Esophagus squamous epithelium (tissue), 5 donors: ENCODE measurements at regions not wholly inside any gene's neighbourhood (a gene's known extent, or its start where the extent isn't known, plus 50 kb on each side); places are given as distances from the start of the nearest gene placed in this dataset.

ENCODE experiments used
- DNase-seq: peaks from one replicate; lab custom pipeline; 2025; lab: John Stamatoyannopoulos, UW
- H3K27ac ChIP-seq, 4 donors: fragments of 200-600 bp; sonication (generic); one replicate each; pipeline ENCODE4 v1.5.1; 2016 to 2019; ENCODE audit warnings: mild to moderate bottlenecking in 1 of 4
- H3K27me3 ChIP-seq, 4 donors: fragments of 200-600 bp; sonication (generic); 1 replicate in 3 of 4; 2 replicates in 1 of 4; pipeline versions ENCODE4 v1.5.1 to v1.6.0; 2017 to 2021; ENCODE audit warnings: antibody characterized with exemption in 1 of 4
- H3K36me3 ChIP-seq, 3 donors: fragments of 200-600 bp; sonication (generic); one replicate each; pipeline ENCODE4 v1.5.1; 2016 to 2019
- H3K4me1 ChIP-seq, 3 donors: fragments of 200-600 bp; sonication (generic); one replicate each; pipeline ENCODE4 v1.5.1; 2017 to 2019
- H3K4me3 ChIP-seq, 4 donors: fragments of 200-600 bp; sonication (generic); 1 replicate in 3 of 4; 2 replicates in 1 of 4; pipeline ENCODE4 v1.5.1; 2016 to 2019; ENCODE audit warnings: mild to moderate bottlenecking in 2 of 4, moderate library complexity in 1 of 4
- H3K9me3 ChIP-seq, 3 donors: fragments of 200-600 bp; sonication (generic); one replicate each; pipeline ENCODE4 v1.5.1; 2016 to 2019
- POLR2A ChIP-seq, 4 donors: fragments of 450-650 bp; IDR thresholded peaks; one replicate each; pipeline ENCODE4 v1.6.1; 2017; ENCODE audit warnings: antibody characterized with exemption in 4 of 4, mild to moderate bottlenecking in 4 of 4, moderate library complexity in 3 of 4
- WGBS, 2 donors: methylation state at CpG; one replicate each; pipeline ENCODE4 v1.1.5; 2018; 5-methylcytosine and 5-hydroxymethylcytosine counted together
- intact Hi-C: fragments of 100-400 bp; cut with DNase I; formaldehyde crosslinking; loops from one replicate; pipeline ENCODE4 v1.15.0; 2022
- TF ChIP-seq, protein P1 (sequence below), 6 experiments: fragments of 450-650 bp in 4 of 6; fragments of 200-600 bp in 2 of 6; sonication (generic) in 2 of 6; IDR thresholded peaks; one replicate each; pipeline ENCODE4 v1.5.1; 2016 to 2019; ENCODE audit warnings: antibody characterized with exemption in 6 of 6, mild to moderate bottlenecking in 4 of 6, moderate library complexity in 4 of 6
- donor health status: DM: yes; HTN: yes; CAD: no.

DNA sequence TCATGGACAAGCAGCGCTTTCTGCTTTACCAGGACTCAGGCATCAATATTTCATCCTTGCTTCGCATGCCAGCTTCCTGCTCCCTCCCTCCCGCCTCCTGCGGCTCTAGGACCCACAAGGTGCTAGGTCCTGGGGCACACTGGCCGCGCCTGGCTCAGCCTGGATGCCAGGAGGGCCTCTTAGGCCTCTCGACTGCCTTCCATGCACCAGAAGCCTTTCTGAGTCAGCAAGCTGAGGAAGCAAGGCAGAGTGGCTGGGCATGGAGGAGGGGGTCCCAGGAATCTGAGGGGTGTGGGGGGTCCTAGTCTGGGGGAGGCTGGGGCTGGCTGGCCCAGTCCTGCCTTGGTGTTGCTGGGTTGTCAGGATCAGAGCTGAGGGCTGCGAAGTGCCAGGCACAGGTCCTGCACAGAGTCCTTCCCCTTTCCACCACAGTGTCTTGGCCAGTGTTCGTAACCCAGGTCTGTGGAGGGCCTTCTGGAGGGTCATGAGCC is 61.0 kb upstream of the THY1 start:
- Histone ChIP-seq H3K27ac (no peak overlapping the region), H3K4me1 (peaks cover 0 to 12% (median 4%) of the 10 kb centered on the region in 3 donors), H3K4me3 (no peak overlapping the region), H3K9me3 (no peaks in the 10 kb centered on the region), H3K27me3 (peaks cover 0 to 31% (median 0%) of the 10 kb centered on the region in 4 donors), H3K36me3 (no peaks in the 10 kb centered on the region)
- TF ChIP-seq, protein P1, sequence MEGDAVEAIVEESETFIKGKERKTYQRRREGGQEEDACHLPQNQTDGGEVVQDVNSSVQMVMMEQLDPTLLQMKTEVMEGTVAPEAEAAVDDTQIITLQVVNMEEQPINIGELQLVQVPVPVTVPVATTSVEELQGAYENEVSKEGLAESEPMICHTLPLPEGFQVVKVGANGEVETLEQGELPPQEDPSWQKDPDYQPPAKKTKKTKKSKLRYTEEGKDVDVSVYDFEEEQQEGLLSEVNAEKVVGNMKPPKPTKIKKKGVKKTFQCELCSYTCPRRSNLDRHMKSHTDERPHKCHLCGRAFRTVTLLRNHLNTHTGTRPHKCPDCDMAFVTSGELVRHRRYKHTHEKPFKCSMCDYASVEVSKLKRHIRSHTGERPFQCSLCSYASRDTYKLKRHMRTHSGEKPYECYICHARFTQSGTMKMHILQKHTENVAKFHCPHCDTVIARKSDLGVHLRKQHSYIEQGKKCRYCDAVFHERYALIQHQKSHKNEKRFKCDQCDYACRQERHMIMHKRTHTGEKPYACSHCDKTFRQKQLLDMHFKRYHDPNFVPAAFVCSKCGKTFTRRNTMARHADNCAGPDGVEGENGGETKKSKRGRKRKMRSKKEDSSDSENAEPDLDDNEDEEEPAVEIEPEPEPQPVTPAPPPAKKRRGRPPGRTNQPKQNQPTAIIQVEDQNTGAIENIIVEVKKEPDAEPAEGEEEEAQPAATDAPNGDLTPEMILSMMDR (IDR thresholded peaks at IDR 0.05) = no peak
- no peak for TF ChIP-seq POLR2A (IDR thresholded peaks at IDR 0.05)
- DNase-seq = no peak
- 91 to 93% methylated on average over 4 to 7 of the region's 9 CpGs for WGBS, 2 donors
- intact Hi-C loops = loop anchor here (5.0 to 10.0 kb wide), 2 partner anchors 178 to 621 kb away; no protein-coding TSS in a partner anchor

DNA sequence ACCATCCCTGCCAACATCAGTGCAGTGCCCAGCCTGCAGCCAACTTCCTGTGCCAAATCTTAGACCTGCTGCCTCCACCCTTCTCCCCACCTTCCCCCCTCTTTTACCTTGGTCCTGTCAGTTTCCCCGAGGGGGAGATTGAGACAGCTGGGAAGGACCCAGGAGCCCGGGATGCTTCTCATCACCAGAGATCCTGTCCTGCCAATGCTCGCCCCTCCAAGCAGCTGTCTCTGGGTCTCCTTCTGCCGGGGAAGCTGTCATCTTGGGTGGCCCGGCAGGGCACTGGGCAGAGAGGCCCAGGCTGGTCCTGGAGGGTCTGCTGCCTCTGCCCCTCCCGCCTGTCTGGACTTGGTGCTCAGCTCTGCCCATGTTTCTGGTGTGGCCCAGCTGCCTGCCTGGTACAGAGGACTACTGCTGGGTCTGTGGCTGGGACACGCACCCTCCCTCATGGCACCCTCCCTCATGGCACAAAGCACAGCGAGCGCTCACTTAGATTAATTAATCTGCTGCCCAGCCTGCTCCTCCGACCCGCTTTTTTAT is 60.4 kb upstream of the THY1 start:
- intact Hi-C loops = loop anchor here (5.0 to 10.0 kb wide), 2 partner anchors 179 to 621 kb away; no protein-coding TSS in a partner anchor

DNA sequence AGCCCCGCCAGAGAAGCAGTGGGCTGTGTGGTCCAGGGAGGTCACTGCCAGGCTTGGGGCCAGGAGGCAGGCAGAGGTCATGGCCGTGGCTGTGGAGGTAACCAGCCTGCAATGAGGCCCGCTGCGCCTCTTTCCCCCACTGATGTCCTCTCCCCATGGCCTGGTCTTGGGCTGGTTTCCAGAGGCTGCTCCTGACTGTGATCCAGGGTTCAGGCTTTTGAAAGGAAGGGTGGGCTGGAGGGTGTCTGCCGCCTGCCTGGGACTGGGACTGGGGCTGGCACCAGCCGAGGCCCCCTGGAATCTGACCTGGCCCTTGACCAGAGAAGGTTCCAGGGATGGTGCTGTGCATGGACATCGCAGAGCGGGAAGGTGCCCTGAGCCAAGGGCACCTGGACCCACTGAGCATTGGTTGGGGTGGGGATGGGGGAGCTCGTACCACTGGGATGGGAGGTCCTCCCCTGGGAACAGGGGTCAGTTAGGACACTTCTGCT is 59.6 kb upstream of the THY1 start:
- H3K27ac ChIP-seq = no peak overlapping the region
- no peak for DNase-seq
- intact Hi-C loops = loop anchor here (5.0 to 10.0 kb wide), 2 partner anchors 180 to 622 kb away; no protein-coding TSS in a partner anchor
- WGBS, 2 donors = 72 to 93% methylated on average over 2 to 4 of the region's 9 CpGs
- no peaks in the 10 kb centered on the region for H3K36me3 ChIP-seq
- no peak overlapping the region for H3K4me3 ChIP-seq
- no peaks in the 10 kb centered on the region for H3K9me3 ChIP-seq
- TF ChIP-seq, protein P1 (IDR thresholded peaks at IDR 0.05) = no peak
- TF ChIP-seq POLR2A (IDR thresholded peaks at IDR 0.05) = no peak
- H3K27me3 ChIP-seq = peaks cover 0 to 20% (median 0%) of the 10 kb centered on the region in 4 donors
- peaks cover 0 to 12% (median 4%) of the 10 kb centered on the region in 3 donors for H3K4me1 ChIP-seq

More for the DNA sequence above, 60.4 kb upstream of the THY1 start:
- Histone ChIP-seq H3K27me3 (peaks cover 0 to 28% (median 0%) of the 10 kb centered on the region in 4 donors), H3K9me3 (no peaks in the 10 kb centered on the region), H3K4me3 (no peak overlapping the region), H3K27ac (no peak overlapping the region), H3K36me3 (no peaks in the 10 kb centered on the region), H3K4me1 (peaks cover 0 to 12% (median 4%) of the 10 kb centered on the region in 3 donors)
- TF ChIP-seq POLR2A (IDR thresholded peaks at IDR 0.05) = no peak
- TF ChIP-seq, protein P1 (IDR thresholded peaks at IDR 0.05) = no peak
- WGBS, 2 donors = 78 to 81% methylated on average over 8 to 9 of the region's 11 CpGs
- no peak for DNase-seq

DNA sequence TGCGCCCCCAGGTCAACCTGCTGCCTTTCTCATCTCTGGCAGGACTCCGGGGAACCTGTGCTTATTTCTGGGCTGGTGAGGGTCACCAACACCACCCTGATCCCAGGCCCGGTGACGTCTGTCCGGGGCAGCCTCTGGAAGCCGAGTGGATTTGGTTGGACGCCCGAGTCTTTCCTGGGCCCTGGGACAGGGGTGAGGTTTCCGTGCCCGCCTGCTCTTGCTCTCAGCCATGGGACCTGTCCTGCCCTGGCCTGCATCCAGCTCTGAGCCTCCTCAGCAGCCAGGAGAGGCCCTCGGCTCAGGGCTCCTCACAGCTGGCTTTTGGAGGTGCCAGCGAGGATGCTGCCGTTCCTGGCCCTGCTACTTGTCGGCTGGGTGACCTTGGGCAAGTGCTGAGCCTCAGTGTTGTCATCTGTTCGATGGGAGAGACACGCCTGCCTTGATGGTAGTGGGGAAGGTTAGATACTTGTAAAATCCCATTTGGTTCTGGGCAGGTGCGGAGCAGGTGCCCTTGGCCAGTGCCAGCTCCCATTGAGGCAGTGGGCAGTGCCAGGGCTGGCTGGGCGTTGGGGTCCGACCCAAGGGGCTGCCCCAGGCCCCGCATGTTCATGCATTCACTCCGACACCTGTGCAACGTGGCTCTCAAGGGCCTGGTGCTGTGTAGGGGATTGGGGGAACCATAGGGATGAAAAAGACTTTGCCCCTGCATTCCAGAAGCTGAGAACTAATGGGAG is 58.9 kb upstream of the THY1 start:
- intact Hi-C loops = loop anchor here (5.0 to 10.0 kb wide), 2 partner anchors 180 to 623 kb away; no protein-coding TSS in a partner anchor
- 54 to 64% methylated on average over 6 to 7 of the region's 22 CpGs for WGBS, 2 donors

More for the DNA sequence above, 58.9 kb upstream of the THY1 start:
- Histone ChIP-seq H3K4me1 (peaks cover 0 to 12% (median 4%) of the 10 kb centered on the region in 3 donors), H3K36me3 (no peaks in the 10 kb centered on the region), H3K27me3 (peaks cover 0 to 14% (median 0%) of the 10 kb centered on the region in 4 donors), H3K4me3 (peak overlapping the region in 1 of 4 donors; percentile 33), H3K27ac (no peak overlapping the region), H3K9me3 (no peaks in the 10 kb centered on the region)
- TF ChIP-seq, protein P1 (IDR thresholded peaks at IDR 0.05) = no peak
- TF ChIP-seq POLR2A (IDR thresholded peaks at IDR 0.05) = no peak
- DNase-seq = no peak
